GM21360 (cell line): ENCODE measurements at regions not wholly inside any gene's neighbourhood (a gene's known extent, or its start where the extent isn't known, plus 50 kb on each side); places are given as distances from the start of the nearest gene placed in this dataset.

Source experiments
- ATAC-seq: cut with Tn5 transposase; IDR thresholded peaks from one replicate; pipeline ENCODE4 v1.9.1; 2021; ENCODE audit warnings: mild to moderate bottlenecking, moderate library complexity; ENCODE audit not compliant: unreplicated experiment

DNA sequence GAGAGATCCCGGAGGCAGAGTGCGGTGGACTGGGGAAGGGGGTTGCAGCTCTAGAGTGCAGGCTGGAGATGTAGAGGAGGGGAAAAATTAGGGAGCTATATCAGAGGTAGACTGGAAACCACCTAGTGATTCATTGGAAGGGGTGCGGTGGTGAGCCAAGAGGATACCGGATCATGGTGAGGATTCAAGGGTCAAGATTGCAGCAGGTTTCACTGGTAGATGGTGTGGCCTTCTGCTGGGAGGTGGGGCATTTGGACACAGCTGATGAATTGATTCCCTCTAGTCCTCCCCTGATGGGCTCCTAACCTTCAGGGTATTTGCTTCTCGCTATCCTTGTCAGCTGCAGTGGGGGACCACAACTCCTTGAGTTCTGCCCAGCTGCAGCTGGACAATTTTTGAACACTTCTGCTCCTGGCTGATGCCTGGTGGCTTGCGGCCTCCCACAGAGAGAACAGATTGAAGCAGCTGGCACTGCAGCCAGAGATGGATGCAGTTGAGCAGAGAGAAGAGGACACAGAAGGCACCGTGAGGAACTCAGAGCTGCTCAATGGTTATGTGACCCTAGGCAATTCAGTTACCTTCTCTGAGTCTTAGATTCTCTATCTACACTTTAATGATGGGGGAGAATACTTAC is 134.4 kb upstream of the ABCA1 start:
- no peak for ATAC-seq

GRCh38 chr9:105064248-105065097 is 136.5 kb upstream of the ABCA1 start:
- no peak for ATAC-seq

DNA sequence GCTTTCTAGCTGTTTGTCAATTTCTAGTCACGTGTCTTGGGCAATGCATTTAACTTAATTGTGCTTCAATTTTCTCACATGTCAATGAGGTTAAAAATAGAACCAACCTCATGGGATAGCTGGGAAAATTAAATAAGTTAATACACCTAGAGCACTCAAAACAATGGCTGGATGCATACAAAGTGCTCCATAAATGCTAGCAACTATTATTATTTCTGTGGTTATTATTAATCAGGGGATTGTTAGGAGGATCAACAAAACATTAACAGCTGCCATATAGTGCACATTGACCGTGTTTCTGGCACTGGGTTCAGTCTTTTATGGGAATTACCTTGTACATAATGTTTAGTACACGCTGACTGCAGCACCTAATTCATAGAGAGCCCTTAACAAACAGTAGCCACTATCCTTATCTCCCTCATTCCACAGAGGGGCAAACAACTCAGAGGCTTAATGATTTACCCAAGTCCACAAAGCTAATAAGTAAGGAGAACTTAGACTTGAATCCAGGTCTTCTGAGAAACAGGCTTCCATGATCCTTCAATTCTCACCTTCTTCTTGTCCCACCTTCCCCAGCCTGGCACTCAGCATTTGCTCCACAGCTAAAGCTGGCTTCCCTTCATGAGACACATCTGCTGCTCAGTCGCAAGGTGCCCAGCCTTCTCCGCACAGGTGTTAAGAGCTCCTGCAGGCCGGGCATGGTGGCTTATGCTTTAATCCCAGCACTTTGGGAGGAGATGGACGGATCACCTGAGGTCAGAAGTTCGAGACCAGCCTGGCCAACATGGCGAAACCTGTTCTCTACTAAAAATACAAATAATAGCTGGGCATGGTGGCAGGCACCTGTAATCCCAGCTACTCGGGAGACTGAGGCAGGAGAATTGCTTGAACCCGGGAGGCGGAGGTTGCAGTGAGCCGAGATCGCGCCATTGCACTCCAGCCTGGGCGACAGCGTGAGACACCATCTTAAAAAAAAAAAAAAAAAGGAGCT is 137.4 kb upstream of the ABCA1 start:
- no peak for ATAC-seq

- ATAC-seq: no peak
Measured at GRCh38 chr9:105066275-105066865, 138.4 kb upstream of the ABCA1 start.

DNA sequence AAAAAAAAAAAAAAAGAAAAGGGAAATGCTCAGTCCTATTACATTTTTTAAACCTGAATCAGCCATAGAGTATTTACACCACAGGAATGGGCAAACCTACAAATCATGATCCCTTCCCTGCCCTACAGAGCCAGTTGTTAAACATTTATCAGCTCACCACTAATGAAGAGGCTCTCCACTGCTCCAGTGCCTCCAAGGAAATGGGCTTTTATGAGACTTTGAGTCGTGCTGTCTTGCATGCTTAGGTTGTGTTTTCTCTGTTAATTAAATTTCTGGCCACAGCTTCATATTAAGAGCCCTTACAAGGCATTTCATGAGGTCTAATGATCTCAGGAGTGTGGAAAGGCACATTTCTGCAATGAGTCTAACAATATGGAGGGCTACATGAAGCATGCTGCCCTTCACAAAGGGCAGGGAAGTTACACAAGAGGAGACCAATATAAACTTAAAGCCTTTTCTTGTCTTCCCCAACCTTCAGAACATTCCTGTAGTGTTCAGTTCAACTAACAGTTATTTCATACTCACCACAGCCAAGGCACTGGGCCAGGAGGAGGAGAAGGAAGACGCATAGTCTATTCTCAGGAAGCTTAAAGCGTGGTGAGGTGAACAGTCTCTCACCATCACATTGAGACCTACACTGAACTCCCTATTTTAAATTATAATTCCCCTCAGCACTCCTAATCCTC is 140.1 kb upstream of the ABCA1 start:
- ATAC-seq: no peak

DNA sequence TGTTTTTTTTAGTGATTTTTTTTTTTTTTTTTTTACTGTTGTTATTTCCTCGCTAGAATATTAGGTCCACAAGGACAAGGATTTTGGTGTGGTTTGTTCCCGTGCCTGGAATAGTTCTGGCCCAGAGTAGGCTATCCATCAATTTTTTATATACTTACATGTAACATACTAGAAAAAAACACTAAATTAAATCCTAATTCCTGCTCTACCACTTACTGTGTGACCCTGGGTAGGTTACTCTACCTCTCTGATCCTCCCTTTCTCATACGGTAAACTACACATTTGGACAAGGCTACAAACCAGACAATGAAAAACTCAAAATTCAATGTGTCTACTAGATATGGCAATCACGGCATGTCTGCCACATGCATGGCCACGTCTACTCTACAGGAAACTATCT is 141.3 kb upstream of the ABCA1 start:
- no peak for ATAC-seq

DNA sequence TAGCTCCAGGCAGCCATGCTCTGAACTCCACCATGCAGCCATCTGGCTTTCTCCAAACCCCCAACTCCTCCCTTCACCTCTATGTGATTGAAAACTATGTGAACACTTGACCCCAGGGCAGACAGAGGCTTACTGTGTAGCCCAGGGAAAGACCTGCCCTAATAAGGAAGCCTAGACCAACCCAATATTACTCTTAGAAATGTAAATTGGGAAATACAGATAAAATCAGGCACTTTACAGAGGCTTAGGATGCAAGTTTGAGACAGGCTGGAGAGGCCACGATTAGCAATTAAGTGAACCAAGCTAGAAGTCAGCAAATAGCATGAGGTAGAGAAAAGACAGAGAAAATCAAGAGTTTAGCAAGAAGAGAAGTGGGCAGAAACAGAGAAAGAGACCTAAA is 141.7 kb upstream of the ABCA1 start:
- no peak for ATAC-seq

DNA sequence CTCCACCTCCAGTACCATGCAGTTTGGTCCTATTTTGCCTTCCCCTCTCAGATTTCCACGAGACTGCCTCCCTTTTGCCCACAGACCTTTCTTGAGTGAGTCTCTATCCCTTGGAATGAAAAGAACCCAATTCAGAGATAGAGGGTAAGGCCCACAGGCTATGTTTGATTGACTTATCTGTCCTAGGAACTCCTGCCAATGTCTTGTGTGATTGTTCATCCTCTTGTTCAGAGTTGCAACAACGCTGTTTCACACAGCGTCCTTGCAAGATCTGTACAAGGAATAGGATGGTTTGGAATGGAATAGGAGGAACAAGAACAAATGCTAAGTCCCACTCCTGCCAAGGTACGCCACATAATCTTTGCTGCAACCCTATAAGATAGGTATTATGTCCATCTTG is 142.2 kb upstream of the ABCA1 start:
- no peak for ATAC-seq

GRCh38 chr9:105072476-105072875 is 144.5 kb upstream of the ABCA1 start:
- no peak for ATAC-seq

DNA sequence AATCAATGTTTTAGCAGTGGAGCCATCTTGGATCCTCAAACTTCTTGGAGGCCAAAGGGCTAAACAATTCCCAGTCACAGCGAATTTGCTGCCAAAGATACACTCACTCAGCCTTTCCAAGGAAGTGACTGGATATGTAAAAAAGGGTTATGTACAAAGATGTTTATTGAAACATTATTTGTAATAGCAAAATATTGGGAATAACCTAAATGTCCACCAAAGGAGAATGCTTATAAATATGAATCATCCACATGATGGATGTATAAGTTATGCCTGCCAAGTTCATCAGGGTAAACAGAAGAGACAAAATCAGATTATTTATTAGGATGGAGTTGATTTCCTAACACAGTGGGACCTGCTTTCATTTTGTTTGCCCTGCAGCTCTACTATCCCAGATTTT is 145.2 kb upstream of the ABCA1 start:
- no peak for ATAC-seq

- no peak for ATAC-seq
Measured at GRCh38 chr9:105074491-105074890, 146.5 kb upstream of the ABCA1 start.

DNA sequence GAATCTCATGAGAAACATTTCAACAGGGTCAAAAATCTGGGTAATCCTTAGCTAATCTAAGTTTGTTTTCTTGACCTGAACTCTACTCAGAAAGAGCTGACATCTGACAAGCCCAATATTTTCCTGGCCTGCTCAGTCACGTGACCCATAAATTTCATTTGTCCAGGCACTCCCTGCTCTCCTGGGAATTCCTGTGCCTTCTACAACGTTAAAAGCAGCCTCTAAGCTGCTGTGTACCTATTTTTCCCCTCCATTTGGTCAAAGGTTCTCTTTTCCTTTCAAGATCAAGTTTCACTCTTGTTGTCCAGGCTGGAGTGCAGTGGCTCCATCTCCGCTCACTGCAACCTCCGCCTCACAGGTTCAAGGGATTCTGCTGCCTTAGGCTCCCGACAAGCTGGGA is 148.8 kb upstream of the ABCA1 start:
- no peak for ATAC-seq

GRCh38 chr9:105079457-105079856 is 151.5 kb upstream of the ABCA1 start:
- no peak for ATAC-seq

DNA sequence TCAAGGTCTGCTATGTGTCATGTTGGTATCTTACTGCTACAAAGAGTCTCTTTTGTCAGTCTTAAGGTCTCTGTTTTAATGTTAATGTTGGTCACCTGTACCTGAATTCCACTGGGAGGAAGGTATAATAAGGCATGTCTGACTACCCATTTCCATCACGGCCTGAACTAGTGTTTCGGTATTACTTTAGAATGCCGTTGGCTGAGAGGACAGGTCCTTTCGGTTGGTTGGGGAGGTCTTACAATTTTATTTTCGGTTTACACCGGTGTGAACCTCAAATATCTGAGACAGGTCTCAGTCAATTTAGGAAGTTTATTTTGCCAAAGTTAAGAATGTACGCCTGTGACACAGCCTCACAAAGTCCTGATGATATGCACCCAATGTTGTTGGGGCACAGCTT is 154.9 kb upstream of the ABCA1 start:
- no peak for ATAC-seq

GRCh38 chr9:105083256-105083655 is 155.3 kb upstream of the ABCA1 start:
- ATAC-seq: no peak

DNA sequence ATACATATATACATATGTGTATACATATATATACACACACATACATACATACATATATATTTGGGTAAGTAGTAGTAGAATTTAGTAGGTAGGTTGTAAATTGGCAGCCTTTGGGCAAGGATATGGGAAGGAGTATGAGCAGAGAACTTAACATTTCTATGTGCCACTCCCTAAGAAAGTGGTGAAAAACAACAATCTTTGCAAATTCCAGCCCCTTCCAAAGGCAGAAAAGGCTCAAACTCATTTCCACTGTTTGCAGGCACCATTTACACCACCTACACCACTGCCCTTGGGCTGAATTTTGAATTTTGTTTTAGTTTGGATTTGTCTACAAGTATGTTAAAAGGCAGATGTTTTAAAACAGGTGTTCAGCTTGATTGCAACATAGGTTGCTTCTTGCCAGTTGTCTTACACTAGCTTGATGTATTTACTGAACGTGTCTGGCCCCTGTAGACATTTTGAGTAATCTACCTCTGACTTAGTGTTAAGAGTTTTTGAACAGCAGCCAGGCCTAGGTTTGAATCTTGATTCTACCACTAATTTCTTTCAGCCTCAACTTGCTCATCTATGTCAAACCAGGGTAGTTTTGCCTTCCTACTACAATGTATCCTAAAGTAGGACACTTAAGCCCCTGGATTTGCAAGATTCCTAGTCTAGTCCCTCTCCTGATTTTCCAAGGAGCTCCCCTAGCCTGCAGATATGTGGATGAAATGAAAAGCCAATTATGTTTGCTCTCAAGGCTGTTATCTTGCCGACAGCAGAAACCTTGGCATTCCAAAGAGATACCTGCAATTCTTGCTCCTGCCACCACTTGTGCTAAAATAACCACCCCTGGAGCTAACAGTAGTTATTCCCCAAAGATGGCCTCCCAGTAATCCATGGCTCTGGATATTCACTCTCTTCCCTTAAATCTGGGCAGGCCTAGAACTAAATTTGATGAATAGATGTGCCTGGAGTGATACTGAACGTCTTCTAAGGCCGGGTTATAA is 156.2 kb upstream of the SLC44A1 start:
- no peak for ATAC-seq

GRCh38 chr9:105089874-105090273 is 154.6 kb upstream of the SLC44A1 start:
- no peak for ATAC-seq

DNA sequence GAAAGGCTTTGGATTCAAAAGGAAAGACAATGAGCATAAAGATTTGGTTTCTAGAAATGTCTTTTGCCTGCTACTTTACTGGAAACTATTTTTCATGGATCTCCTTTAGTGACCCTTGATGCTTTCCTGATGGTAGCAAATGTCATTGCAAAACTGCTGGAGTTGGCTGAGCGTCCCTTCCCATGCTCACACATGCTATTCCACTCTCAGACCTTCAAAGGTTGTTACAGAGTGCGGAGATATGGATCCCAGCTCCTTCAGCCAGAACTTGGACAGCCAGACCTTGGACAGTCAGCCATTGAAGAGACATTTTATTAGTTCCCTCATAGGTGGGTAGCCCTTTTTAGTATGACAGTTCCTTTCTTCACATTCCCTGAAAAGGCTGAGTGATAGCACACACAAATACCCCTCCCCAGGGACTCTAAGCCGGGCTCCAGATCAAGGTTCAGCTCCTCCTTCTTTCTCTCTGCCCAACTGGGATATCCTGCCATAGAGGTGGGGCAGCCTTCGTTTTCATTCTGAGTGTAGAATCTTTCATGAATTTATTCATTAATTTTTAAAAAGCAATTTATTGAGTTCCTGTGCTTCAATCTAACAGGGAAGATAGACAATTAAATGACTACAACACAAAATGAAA is 153.3 kb upstream of the SLC44A1 start:
- ATAC-seq: no peak

GRCh38 chr9:105093685-105094084 is 150.8 kb upstream of the SLC44A1 start:
- no peak for ATAC-seq
